ENCODE measurements at regions not wholly inside any gene's neighbourhood (a gene's known extent, or its start where the extent isn't known, plus 50 kb on each side); places are given as distances from the start of the nearest gene placed in this dataset.

DNA sequence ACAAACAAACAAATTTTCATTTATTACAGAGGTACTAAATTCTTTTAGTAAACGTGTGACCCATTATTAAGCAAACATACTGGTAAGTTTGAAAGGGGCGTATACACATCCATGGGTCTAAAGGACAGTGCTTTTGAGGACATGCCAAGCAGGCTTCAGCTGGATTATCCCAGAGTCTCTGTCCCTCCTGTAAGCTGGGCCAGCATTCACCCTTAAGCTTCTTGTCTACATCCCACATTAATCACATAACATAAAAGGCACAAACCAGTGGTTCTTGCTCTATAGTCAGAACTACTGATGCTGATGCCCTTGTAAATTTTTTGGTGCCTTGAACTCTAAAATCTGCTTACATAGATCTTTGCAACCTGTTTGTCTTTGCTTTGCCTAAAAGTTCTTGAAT, 150.8 kb upstream of the BNIP2 start:
- DNase-seq (ENCODE audit: low read depth) (no peak), FAIRE-seq (no peak)
- TF ChIP-seq, protein P1, sequence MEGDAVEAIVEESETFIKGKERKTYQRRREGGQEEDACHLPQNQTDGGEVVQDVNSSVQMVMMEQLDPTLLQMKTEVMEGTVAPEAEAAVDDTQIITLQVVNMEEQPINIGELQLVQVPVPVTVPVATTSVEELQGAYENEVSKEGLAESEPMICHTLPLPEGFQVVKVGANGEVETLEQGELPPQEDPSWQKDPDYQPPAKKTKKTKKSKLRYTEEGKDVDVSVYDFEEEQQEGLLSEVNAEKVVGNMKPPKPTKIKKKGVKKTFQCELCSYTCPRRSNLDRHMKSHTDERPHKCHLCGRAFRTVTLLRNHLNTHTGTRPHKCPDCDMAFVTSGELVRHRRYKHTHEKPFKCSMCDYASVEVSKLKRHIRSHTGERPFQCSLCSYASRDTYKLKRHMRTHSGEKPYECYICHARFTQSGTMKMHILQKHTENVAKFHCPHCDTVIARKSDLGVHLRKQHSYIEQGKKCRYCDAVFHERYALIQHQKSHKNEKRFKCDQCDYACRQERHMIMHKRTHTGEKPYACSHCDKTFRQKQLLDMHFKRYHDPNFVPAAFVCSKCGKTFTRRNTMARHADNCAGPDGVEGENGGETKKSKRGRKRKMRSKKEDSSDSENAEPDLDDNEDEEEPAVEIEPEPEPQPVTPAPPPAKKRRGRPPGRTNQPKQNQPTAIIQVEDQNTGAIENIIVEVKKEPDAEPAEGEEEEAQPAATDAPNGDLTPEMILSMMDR (IDR thresholded peaks at IDR 0.05; ENCODE audit: insufficient read depth, low read length, severe bottlenecking) = no peak
- Histone ChIP-seq H3K27me3 (ENCODE audit: control insufficient read depth, insufficient read depth, low read length) (peaks cover 9% of the 10 kb centered on the region), H3K36me3 (ENCODE audit: control insufficient read depth, insufficient read depth, low read length) (no peaks in the 10 kb centered on the region), H3K4me3 (ENCODE audit: low read depth, low read length) (no peak overlapping the region)

DNA sequence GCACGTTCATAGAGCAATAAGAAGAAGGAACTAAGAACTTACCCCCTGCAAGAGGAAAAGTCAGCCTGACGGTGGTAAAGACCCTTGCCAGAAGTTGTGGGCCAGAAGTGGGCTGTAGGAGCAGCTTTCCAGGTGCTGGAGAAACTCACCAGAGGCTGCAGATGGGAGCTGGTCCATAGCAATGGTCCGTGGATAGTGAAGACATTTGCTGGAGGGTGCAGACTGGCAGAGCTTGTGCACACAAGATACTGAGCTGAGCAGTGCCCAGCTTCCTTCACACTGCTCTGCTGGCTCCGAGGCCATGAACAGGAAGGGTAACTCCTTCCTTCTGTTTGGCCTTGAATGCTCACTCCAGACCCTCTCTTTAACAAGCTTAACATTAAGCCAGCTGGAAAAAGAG, 149.8 kb upstream of the BNIP2 start:
- H3K27me3 ChIP-seq (ENCODE audit: control insufficient read depth, insufficient read depth, low read length) = peaks cover 7% of the 10 kb centered on the region
- TF ChIP-seq, protein P1 (IDR thresholded peaks at IDR 0.05; ENCODE audit: insufficient read depth, low read length, severe bottlenecking) = no peak
- no peak for FAIRE-seq

DNA sequence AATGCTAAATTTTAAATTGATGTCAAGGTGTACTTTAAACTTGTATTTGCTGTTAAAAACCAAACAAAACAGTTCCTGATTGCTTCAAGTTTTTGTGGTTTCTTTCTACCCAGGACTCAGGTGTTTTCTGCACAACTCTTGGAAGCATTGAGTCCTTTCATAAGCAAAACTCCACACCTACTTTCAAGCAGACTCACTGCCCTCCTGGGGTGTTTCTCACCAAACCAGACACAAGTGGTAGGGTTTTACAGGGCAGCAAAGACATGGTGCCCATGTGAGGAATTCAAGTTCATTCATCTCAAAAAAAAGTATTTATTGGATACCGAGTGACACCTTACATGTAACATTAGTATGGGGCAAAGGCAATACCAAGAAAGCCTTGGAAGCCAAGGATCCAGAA, 146.7 kb upstream of the BNIP2 start:
- no peak overlapping the region for H3K4me3 ChIP-seq (ENCODE audit: low read depth, low read length)
- H3K36me3 ChIP-seq (ENCODE audit: control insufficient read depth, insufficient read depth, low read length) = no peaks in the 10 kb centered on the region
- DNase-seq (ENCODE audit: low read depth) (no peak), FAIRE-seq (no peak)
- TF ChIP-seq, protein P1 (IDR thresholded peaks at IDR 0.05; ENCODE audit: insufficient read depth, low read length, severe bottlenecking) = no peak
- peaks cover 2% of the 10 kb centered on the region for H3K27me3 ChIP-seq (ENCODE audit: control insufficient read depth, insufficient read depth, low read length)

More for the DNA sequence above, 149.8 kb upstream of the BNIP2 start:
- Histone ChIP-seq H3K36me3 (ENCODE audit: control insufficient read depth, insufficient read depth, low read length) (no peaks in the 10 kb centered on the region), H3K4me3 (ENCODE audit: low read depth, low read length) (no peak overlapping the region)
- DNase-seq (ENCODE audit: low read depth) = no peak

DNA sequence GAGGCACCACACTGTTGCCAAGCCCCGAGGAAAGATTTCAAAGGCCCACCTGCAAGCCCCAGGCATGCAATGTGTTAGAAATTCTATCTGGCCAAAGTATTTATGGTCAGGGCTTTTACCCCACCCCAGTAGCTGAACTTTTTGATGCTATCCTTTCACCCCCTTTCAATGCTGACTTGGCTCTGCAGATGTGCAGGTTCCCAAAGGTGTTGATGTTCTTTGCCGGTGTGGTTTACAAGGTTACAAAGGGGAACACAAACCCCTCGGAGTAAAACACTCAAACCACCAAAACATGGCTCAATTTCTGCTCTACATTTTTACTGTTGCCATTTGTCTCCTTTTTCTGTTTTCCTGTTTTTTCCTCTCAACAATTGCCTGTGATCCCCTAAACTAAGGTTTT, 145.4 kb upstream of the BNIP2 start:
- H3K27me3 ChIP-seq (ENCODE audit: control insufficient read depth, insufficient read depth, low read length) = peaks cover 2% of the 10 kb centered on the region
- TF ChIP-seq, protein P1 (IDR thresholded peaks at IDR 0.05; ENCODE audit: insufficient read depth, low read length, severe bottlenecking) = no peak
- FAIRE-seq = no peak
- no peak overlapping the region for H3K4me3 ChIP-seq (ENCODE audit: low read depth, low read length)
- DNase-seq (ENCODE audit: low read depth) = no peak
- H3K36me3 ChIP-seq (ENCODE audit: control insufficient read depth, insufficient read depth, low read length) = no peaks in the 10 kb centered on the region

DNA sequence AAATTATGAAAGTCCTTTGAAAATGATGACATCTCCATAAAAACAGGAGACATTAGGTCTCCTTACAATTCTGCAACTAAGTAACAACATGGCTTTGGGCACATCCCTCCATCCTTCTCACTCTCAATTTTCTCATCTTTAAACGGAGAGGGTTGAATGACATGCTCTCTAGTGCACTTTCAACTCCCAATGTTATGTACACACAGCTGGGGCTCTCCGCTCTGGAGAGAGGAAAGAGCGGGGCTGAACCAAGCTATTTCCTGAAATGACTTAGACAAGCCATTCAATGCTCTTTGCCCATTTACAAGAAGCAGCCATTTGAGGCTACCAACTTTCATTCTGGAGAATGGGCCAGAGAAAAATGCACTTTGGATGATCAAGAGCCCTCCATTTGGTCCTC, 144.2 kb upstream of the BNIP2 start:
- Histone ChIP-seq H3K4me3 (ENCODE audit: low read depth, low read length) (no peak overlapping the region), H3K27me3 (ENCODE audit: control insufficient read depth, insufficient read depth, low read length) (peaks cover 2% of the 10 kb centered on the region), H3K36me3 (ENCODE audit: control insufficient read depth, insufficient read depth, low read length) (no peaks in the 10 kb centered on the region)
- TF ChIP-seq, protein P1 (IDR thresholded peaks at IDR 0.05; ENCODE audit: insufficient read depth, low read length, severe bottlenecking) = no peak
- no peak for DNase-seq (ENCODE audit: low read depth)
- FAIRE-seq = no peak

DNA sequence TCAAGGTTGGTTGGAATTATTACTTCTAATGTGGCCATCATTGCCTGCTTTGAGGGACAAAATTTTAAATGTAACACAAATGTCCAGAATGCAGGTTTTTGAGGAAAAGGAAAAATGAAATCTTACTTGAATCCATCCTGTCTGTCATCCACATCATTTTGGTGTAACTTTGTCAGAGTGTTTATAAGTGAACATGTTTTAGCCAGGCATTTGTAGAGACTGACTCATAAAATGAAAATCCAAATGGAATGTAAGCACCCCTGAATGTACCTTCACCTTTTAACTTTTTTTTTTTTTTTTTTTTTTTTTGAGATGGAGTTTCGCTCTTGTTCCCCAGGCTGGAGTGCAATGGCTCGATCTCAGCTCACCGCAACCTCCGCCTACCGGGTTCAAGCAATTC, 141.8 kb upstream of the BNIP2 start:
- DNase-seq (ENCODE audit: low read depth) (peak; percentile 76), FAIRE-seq (no peak)
- H3K4me3 ChIP-seq (ENCODE audit: low read depth, low read length) = no peak overlapping the region
- TF ChIP-seq, protein P1 (IDR thresholded peaks at IDR 0.05; ENCODE audit: insufficient read depth, low read length, severe bottlenecking) = no peak
- H3K36me3 ChIP-seq (ENCODE audit: control insufficient read depth, insufficient read depth, low read length) = no peaks in the 10 kb centered on the region
- H3K27me3 ChIP-seq (ENCODE audit: control insufficient read depth, insufficient read depth, low read length) = no peaks in the 10 kb centered on the region
